Keratinocyte (primary cell): ENCODE measurements at regions not wholly inside any gene's neighbourhood (a gene's known extent, or its start where the extent isn't known, plus 50 kb on each side); places are given as distances from the start of the nearest gene placed in this dataset.
A peak's percentile ranks its signal among the peaks of the same experiment; 100 is the strongest.

Experiments
- DNase-seq: peaks from one replicate; pipeline ENCODE4 v3.0.0-alpha.2; 2011; ENCODE audit warnings: low read depth, missing footprints, low spot score
- FAIRE-seq: peaks from 2 replicates; lab custom pipeline; 2011; peaks lifted over from hg19 to GRCh38; lab: Jason Lieb, UNC
- H2AFZ ChIP-seq: 2 replicates; pipeline ENCODE4 v1.6.0; 2012; ENCODE audit warnings: low read length, control low read depth, inconsistent platforms; ENCODE audit not compliant: control insufficient read depth
- H3K27ac ChIP-seq: 2 replicates; pipeline ENCODE4 v1.5.1; 2011; ENCODE audit warnings: low read length; ENCODE audit not compliant: control insufficient read depth, insufficient read depth
- H3K27me3 ChIP-seq: 3 replicates; pipeline ENCODE4 v1.6.0; 2011; ENCODE audit warnings: low read length; ENCODE audit not compliant: control insufficient read depth, insufficient read depth; ENCODE audit errors: extremely low read depth
- H3K36me3 ChIP-seq, 2 experiments: 2 replicates in 1 of 2; 3 replicates in 1 of 2; pipeline ENCODE4 v1.5.1; 2011; ENCODE audit warnings: low read length in 2 of 2, mild to moderate bottlenecking in 1 of 2; ENCODE audit not compliant: control insufficient read depth in 2 of 2, insufficient read depth in 2 of 2; ENCODE audit errors: extremely low read depth in 1 of 2
- H3K4me1 ChIP-seq: 3 replicates; pipeline ENCODE4 v1.5.1; 2011; ENCODE audit warnings: low read length; ENCODE audit not compliant: control insufficient read depth, insufficient read depth; ENCODE audit errors: extremely low read depth
- H3K4me2 ChIP-seq: 3 replicates; pipeline ENCODE4 v1.6.0; 2011; ENCODE audit warnings: low read depth, low read length; ENCODE audit not compliant: control insufficient read depth, insufficient read depth; ENCODE audit errors: extremely low read depth
- H3K4me3 ChIP-seq, 3 experiments: fragments of 200-600 bp in 1 of 3; sonication (generic) in 1 of 3; 2 replicates in 2 of 3; 3 replicates in 1 of 3; pipeline ENCODE4 v1.5.1; 2011 to 2016; ENCODE audit warnings: low read length in 3 of 3, mild to moderate bottlenecking in 3 of 3, control low read depth in 2 of 3, inconsistent platforms in 1 of 3, low read depth in 1 of 3, mixed read lengths in 1 of 3, mixed run types in 1 of 3, moderate library complexity in 1 of 3; ENCODE audit not compliant: control insufficient read depth in 2 of 3, insufficient read depth in 2 of 3; ENCODE audit errors: extremely low read depth in 1 of 3
- H3K79me2 ChIP-seq: 2 replicates; pipeline ENCODE4 v1.6.0; 2012; ENCODE audit warnings: low read length; ENCODE audit not compliant: control insufficient read depth, insufficient read depth
- H3K9ac ChIP-seq: 3 replicates; pipeline ENCODE4 v1.6.0; 2011; ENCODE audit warnings: low read length; ENCODE audit not compliant: control insufficient read depth, insufficient read depth; ENCODE audit errors: extremely low read depth
- H3K9me1 ChIP-seq: 3 replicates; pipeline ENCODE4 v1.6.0; 2011; ENCODE audit warnings: low read length; ENCODE audit not compliant: control insufficient read depth, insufficient read depth; ENCODE audit errors: extremely low read depth
- H3K9me3 ChIP-seq: 2 replicates; pipeline ENCODE4 v1.5.1; 2012; ENCODE audit warnings: low read depth, low read length; ENCODE audit not compliant: control insufficient read depth
- H4K20me1 ChIP-seq: 3 replicates; pipeline ENCODE4 v1.6.0; 2011; ENCODE audit warnings: low read length; ENCODE audit not compliant: control insufficient read depth, insufficient read depth; ENCODE audit errors: extremely low read depth
- CTCF ChIP-seq, 3 experiments: IDR thresholded peaks in 1 of 3; conservative IDR thresholded peaks in 1 of 3; optimal IDR thresholded peaks in 1 of 3; 2 replicates in 2 of 3; 3 replicates in 1 of 3; pipeline versions ENCODE3 to v1.5.1; 2011; ENCODE audit warnings: low read length in 3 of 3, mild to moderate bottlenecking in 3 of 3, moderate library complexity in 2 of 3, control low read depth in 1 of 3, inconsistent platforms in 1 of 3; ENCODE audit not compliant: insufficient read depth in 2 of 3; ENCODE audit errors: extremely low read depth in 1 of 3
- EZH2 ChIP-seq: IDR thresholded peaks from one replicate; pipeline ENCODE4 v1.6.1; 2012; ENCODE audit warnings: inconsistent platforms, mild to moderate bottlenecking, low read length, moderate library complexity
- dilution Hi-C: fragments of 300-500 bp; cut with MboI; formaldehyde crosslinking; loops from one replicate; pipeline ENCODE4 v1.7.0; 2020; ENCODE audit warnings: low sequenced_read_pairs; ENCODE audit not compliant: extremely low pct_ligation_motif_present

DNA sequence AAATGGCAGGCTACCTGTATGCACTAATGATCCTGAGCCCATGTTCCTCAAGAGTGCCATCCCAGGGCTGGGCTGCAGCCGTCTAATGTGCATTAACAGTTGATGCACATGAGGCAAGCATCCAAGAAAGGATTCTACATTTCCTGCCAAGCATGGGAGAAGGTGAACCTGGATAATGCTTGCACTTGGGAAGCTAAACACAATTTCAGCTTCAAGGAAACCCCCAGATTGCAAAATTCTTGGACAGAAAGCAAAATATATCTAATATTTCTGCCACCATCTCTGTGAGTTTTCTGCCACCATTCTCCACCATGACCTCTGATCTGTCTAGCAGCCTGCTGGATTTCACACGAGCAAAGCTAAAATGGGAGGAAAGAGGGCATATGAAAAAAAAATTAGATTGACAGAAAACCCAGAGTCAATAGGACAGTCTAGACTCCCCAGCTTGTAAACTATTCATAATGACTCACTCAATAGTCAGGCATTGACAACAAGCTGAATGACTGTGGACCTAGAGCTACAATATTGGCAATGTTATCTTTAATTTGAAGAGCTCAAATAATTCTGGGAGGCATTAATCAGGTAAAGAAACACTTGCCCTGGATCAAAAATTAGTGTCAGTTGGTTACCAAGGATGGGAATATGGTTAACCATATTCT, 91.9 kb upstream of the BCL2L14 start:
- dilution Hi-C loops: no loop called here
- no peak overlapping the region for H3K4me3 ChIP-seq
- no peak overlapping the region for H3K27ac ChIP-seq
- no peak overlapping the region for H2AFZ ChIP-seq
- no peaks in the 10 kb centered on the region for H4K20me1 ChIP-seq
- H3K9me3 ChIP-seq: no peaks in the 10 kb centered on the region
- TF ChIP-seq EZH2 (no peak), CTCF (optimal IDR thresholded peaks at IDR 0.05 in 1 of 3, IDR thresholded peaks at IDR 0.05 in 1 of 3, conservative IDR thresholded peaks at IDR 0.05 in 1 of 3; ENCODE audit: extremely low read depth in 1 of 3, insufficient read depth in 2 of 3, low read length in 3 of 3) (no peak)
- peak overlapping the region; percentile 12 for H3K4me2 ChIP-seq
- H3K79me2 ChIP-seq: no peaks in the 10 kb centered on the region
- H3K36me3 ChIP-seq: no peaks in the 10 kb centered on the region
- peak; percentile 82 for FAIRE-seq
- H3K27me3 ChIP-seq: no peaks in the 10 kb centered on the region
- H3K9ac ChIP-seq: no peak overlapping the region
- H3K4me1 ChIP-seq: peaks cover 13% of the 10 kb centered on the region
- no peaks in the 10 kb centered on the region for H3K9me1 ChIP-seq
- no peak for DNase-seq

GRCh38 chr12:11980115-11980514, 90.6 kb upstream of the BCL2L14 start:
- dilution Hi-C loops: no loop called here
- Histone ChIP-seq H3K27ac (no peak overlapping the region), H3K4me2 (no peak overlapping the region)

More at GRCh38 chr12:11980115-11980514, 90.6 kb upstream of the BCL2L14 start:
- FAIRE-seq (no peak), DNase-seq (no peak)
- Histone ChIP-seq H3K4me3 (no peak overlapping the region), H3K79me2 (no peaks in the 10 kb centered on the region), H3K36me3 (no peaks in the 10 kb centered on the region), H2AFZ (no peak overlapping the region), H4K20me1 (no peaks in the 10 kb centered on the region), H3K9me3 (no peaks in the 10 kb centered on the region), H3K4me1 (peaks cover 13% of the 10 kb centered on the region), H3K27me3 (no peaks in the 10 kb centered on the region), H3K9me1 (no peaks in the 10 kb centered on the region), H3K9ac (no peak overlapping the region)
- TF ChIP-seq CTCF (optimal IDR thresholded peaks at IDR 0.05 in 1 of 3, IDR thresholded peaks at IDR 0.05 in 1 of 3, conservative IDR thresholded peaks at IDR 0.05 in 1 of 3; ENCODE audit: extremely low read depth in 1 of 3, insufficient read depth in 2 of 3, low read length in 3 of 3): no peak
- no peak for TF ChIP-seq EZH2
